Choroid plexus epithelial cell (primary cell): ENCODE measurements at regions not wholly inside any gene's neighbourhood (a gene's known extent, or its start where the extent isn't known, plus 50 kb on each side); places are given as distances from the start of the nearest gene placed in this dataset.

Source experiments
- DNase-seq: peaks from one replicate; pipeline ENCODE4 v3.0.0-alpha.2; 2010; ENCODE audit warnings: low read depth
- H3K4me3 ChIP-seq: 2 replicates; pipeline ENCODE4 v1.5.1; 2011; ENCODE audit warnings: low read depth, mild to moderate bottlenecking, control low read depth, low read length, moderate library complexity
- CTCF ChIP-seq: conservative IDR thresholded peaks from 2 replicates; pipeline ENCODE4 v1.5.1; 2011; ENCODE audit warnings: low read depth, mild to moderate bottlenecking, control low read depth, inconsistent platforms, low read length, moderate library complexity

DNA sequence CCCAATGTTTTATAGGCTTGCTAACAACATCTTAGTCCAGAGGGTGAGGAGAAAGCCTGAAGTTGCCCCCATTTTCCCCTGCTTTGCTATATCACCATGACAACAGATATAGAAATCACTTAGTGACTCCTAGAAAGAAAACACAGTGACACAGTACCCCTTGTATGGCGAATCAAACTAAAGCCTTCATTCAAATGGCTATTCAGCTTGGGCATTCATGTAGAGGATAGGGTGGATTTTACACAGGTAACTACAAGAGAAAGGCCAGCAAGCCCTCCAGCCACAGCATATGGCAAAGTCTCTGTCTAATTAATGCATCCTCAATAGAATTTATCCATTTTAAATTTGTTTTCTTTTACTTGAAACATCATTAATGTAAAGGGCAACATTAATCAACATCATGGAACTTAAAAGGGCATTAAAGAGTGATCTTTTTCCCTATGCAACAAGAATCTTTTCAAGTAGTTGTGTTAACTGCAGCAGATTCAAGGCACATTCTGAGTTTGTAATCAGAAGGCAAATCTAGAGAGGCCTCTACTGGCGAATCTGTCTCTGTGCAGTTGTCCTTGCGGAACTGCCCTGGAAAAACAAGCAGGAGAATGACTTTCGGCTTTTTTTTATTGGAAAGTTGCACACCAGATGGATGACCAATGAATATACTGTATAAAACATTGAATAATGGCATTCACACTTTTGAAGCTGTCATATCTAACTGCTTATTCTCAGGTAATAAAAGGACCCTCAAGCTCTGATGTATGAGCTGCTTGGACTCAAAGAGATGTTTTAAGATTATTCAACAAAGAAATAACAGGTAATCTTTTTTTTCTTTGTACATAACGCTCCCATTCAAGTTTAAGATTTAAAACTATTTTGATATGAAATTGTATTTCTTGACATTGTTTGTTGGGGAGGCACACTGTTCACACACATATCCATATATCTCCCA, 621.7 kb upstream of the AGTR1 start:
- TF ChIP-seq CTCF = peak; percentile 89
- peak; percentile 92 for DNase-seq
- no peak overlapping the region for H3K4me3 ChIP-seq

- no peak overlapping the region for H3K4me3 ChIP-seq
- peak; percentile 52 for TF ChIP-seq CTCF
- peak; percentile 69 for DNase-seq
Measured at GRCh38 chr3:148077318-148077923, 620.3 kb upstream of the AGTR1 start.

GRCh38 chr3:148077965-148078364, 619.7 kb upstream of the AGTR1 start:
- no peak overlapping the region for H3K4me3 ChIP-seq
- TF ChIP-seq CTCF = no peak
- DNase-seq = no peak

GRCh38 chr3:148078658-148079057, 619.0 kb upstream of the AGTR1 start:
- DNase-seq = peak; percentile 44
- no peak overlapping the region for H3K4me3 ChIP-seq
- no peak for TF ChIP-seq CTCF

DNA sequence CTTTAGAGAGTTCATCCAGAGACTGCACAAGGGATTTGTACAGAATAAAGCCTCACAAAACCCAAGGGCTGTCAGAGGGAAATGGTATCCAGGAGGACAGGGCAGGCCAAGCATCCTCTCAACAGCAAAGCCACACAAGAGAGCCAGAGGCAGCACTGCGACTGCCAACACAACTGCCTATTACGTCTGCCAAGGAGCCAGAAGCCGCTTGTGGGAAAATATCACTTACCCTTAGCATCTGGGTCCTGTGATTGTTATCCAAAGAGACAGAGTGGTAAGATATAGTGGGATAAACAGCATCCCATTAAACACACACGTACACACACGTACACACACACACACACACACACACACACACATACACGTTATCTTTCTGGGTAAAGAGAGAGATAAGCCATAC, 618.3 kb upstream of the AGTR1 start:
- TF ChIP-seq CTCF = no peak
- H3K4me3 ChIP-seq = peak overlapping the region; percentile 32
- peak; percentile 66 for DNase-seq

GRCh38 chr3:148081926-148082325, 615.8 kb upstream of the AGTR1 start:
- no peak for TF ChIP-seq CTCF
- H3K4me3 ChIP-seq = no peak overlapping the region
- DNase-seq = no peak
